HUES64 (cell line): ENCODE measurements at regions not wholly inside any gene's neighbourhood (a gene's known extent, or its start where the extent isn't known, plus 50 kb on each side); places are given as distances from the start of the nearest gene placed in this dataset.

Source experiments
- H3K27ac ChIP-seq: 2 replicates; pipeline ENCODE4 v1.7.0; 2013; ENCODE audit warnings: low read depth, low read length, inconsistent platforms
- H3K27me3 ChIP-seq: 2 replicates; pipeline ENCODE4 v1.6.1; 2013; ENCODE audit warnings: mild to moderate bottlenecking, low read length; ENCODE audit not compliant: insufficient read depth
- H3K36me3 ChIP-seq: 2 replicates; pipeline ENCODE4 v1.6.1; 2013; ENCODE audit warnings: mild to moderate bottlenecking, low read length; ENCODE audit not compliant: insufficient read depth
- H3K4me1 ChIP-seq: 2 replicates; pipeline ENCODE4 v1.6.1; 2013; ENCODE audit warnings: mild to moderate bottlenecking, low read length, moderate library complexity; ENCODE audit not compliant: insufficient read depth
- H3K4me3 ChIP-seq: 2 replicates; pipeline ENCODE4 v1.5.1; 2013; ENCODE audit warnings: mild to moderate bottlenecking, low read length, moderate library complexity
- H3K9ac ChIP-seq: 2 replicates; pipeline ENCODE4 v1.6.1; 2013; ENCODE audit warnings: mild to moderate bottlenecking, low read depth, low read length
- H3K9me3 ChIP-seq: 2 replicates; pipeline ENCODE4 v1.6.1; 2013; ENCODE audit warnings: low read depth, low read length; ENCODE audit not compliant: insufficient read depth
- WGBS: fragments of 150-250, 120-280 bp; methylation state at CpG from one replicate; pipeline ENCODE4 v1.1.7; 2013; ENCODE audit warnings: missing lambda C conversion rate; 5-methylcytosine and 5-hydroxymethylcytosine counted together

- no peak overlapping the region for H3K9ac ChIP-seq
- no peak overlapping the region for H3K4me3 ChIP-seq
- no peaks in the 10 kb centered on the region for H3K27me3 ChIP-seq
- no peak overlapping the region for H3K27ac ChIP-seq
- no peaks in the 10 kb centered on the region for H3K36me3 ChIP-seq
- H3K4me1 ChIP-seq, result no peaks in the 10 kb centered on the region
- 100% methylated on average over 1 of the region's 1 CpG for whole genome bisulfite sequencing
- H3K9me3 ChIP-seq, result no peaks in the 10 kb centered on the region
Observed at GRCh38 chr13:70955887-70956286, 847.6 kb upstream of the KLHL1 start.

DNA sequence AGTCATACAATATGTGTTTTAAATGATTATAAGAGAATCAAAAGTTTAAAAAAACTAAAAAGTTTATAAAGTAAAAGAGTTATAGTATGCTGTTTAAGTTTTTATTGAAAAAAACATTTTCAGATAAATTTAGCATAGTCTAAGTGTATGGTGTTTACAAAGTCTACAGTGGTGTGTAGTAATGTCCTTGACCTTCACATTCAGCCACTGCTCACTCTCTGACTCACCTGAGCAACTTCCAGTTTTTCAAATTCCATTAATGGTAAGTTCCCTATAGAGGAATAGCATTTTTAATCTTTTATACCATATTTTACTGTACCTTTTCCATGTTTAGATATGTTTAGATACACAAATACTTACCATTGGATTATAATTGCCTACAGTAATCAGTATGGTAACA, 842.4 kb upstream of the KLHL1 start:
- Histone ChIP-seq H3K27ac (no peak overlapping the region), H3K4me3 (no peak overlapping the region), H3K9ac (no peak overlapping the region), H3K36me3 (no peaks in the 10 kb centered on the region), H3K27me3 (no peaks in the 10 kb centered on the region), H3K9me3 (no peaks in the 10 kb centered on the region), H3K4me1 (no peaks in the 10 kb centered on the region)

- 94% methylated on average over 2 of the region's 2 CpGs for WGBS
- H3K27ac ChIP-seq, result no peak overlapping the region
- no peaks in the 10 kb centered on the region for H3K36me3 ChIP-seq
- no peak overlapping the region for H3K4me3 ChIP-seq
- no peaks in the 10 kb centered on the region for H3K4me1 ChIP-seq
- H3K9me3 ChIP-seq, result no peaks in the 10 kb centered on the region
- H3K27me3 ChIP-seq, result no peaks in the 10 kb centered on the region
- no peak overlapping the region for H3K9ac ChIP-seq
Observed at GRCh38 chr13:70945506-70945905, 837.3 kb upstream of the KLHL1 start.

GRCh38 chr13:70941454-70941853, 833.2 kb upstream of the KLHL1 start:
- H3K9me3 ChIP-seq, result no peaks in the 10 kb centered on the region
- no peaks in the 10 kb centered on the region for H3K36me3 ChIP-seq
- H3K9ac ChIP-seq, result no peak overlapping the region
- peaks cover 6% of the 10 kb centered on the region; the same call in 1 of the 2 replicates for H3K4me1 ChIP-seq
- H3K27ac ChIP-seq, result no peak overlapping the region
- no peaks in the 10 kb centered on the region for H3K27me3 ChIP-seq
- H3K4me3 ChIP-seq, result no peak overlapping the region
- 100% methylated on average over 1 of the region's 1 CpG for WGBS

DNA sequence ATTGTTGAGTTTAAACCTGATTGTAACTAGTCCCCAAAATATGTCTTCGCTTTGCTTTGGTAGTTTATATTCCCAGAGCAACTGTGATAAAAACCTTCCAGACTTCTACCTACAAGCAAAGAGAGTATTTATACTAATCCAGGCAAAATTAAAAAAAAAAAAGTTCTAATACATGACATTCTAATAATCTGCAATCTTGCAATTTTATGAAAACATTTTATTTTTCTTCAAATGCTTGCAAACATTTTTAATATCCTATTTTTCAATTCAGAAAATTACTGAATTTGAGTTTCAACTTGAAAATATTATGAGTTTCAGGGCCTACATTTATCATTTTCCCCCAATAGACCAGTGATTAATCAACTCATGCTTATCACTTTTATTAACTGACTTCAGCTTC, 830.2 kb upstream of the KLHL1 start:
- H3K4me1 ChIP-seq, result peaks cover 6% of the 10 kb centered on the region; the same call in 1 of the 2 replicates
- no peak overlapping the region for H3K27ac ChIP-seq
- 100% methylated on average over 1 of the region's 1 CpG for WGBS
- no peaks in the 10 kb centered on the region for H3K36me3 ChIP-seq
- no peak overlapping the region for H3K4me3 ChIP-seq
- no peaks in the 10 kb centered on the region for H3K27me3 ChIP-seq
- H3K9ac ChIP-seq, result no peak overlapping the region
- no peaks in the 10 kb centered on the region for H3K9me3 ChIP-seq

DNA sequence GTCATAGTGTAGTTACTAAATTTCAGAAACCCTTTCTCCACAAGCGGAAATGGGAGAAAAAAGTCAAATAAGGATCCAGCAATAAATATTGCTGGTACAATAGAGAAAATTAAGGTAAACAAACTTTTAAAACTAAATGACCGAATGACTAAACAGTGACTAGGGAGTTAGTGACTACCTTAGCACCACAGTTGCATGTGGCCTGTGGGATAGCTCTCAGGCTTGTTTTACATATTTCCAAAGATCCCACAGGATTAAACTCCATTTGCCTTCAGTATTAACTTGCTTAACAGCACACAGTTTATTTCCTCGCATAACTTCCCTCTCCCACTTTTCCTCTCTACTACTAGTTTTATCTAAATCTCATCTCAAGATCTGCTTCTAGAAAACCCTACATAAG, 824.3 kb upstream of the KLHL1 start:
- H3K4me1 ChIP-seq, result no peaks in the 10 kb centered on the region
- H3K9ac ChIP-seq, result no peak overlapping the region
- H3K4me3 ChIP-seq, result no peak overlapping the region
- no peaks in the 10 kb centered on the region for H3K9me3 ChIP-seq
- WGBS, result 90% methylated on average over 2 of the region's 3 CpGs
- H3K27ac ChIP-seq, result no peak overlapping the region
- H3K27me3 ChIP-seq, result no peaks in the 10 kb centered on the region
- H3K36me3 ChIP-seq, result no peaks in the 10 kb centered on the region

- H3K36me3 ChIP-seq, result no peaks in the 10 kb centered on the region
- no peaks in the 10 kb centered on the region for H3K27me3 ChIP-seq
- no peak overlapping the region for H3K27ac ChIP-seq
- WGBS, result 95% methylated on average over 38 of the region's 38 CpGs
- H3K4me1 ChIP-seq, result no peaks in the 10 kb centered on the region
- H3K9ac ChIP-seq, result no peak overlapping the region
- no peak overlapping the region for H3K4me3 ChIP-seq
- H3K9me3 ChIP-seq, result no peaks in the 10 kb centered on the region
Observed at GRCh38 chr13:70923863-70924752, 815.9 kb upstream of the KLHL1 start.

- no peak overlapping the region for H3K9ac ChIP-seq
- H3K27me3 ChIP-seq, result no peaks in the 10 kb centered on the region
- H3K36me3 ChIP-seq, result no peaks in the 10 kb centered on the region
- no CpG with 5 or more reads among the region's 1 CpG for WGBS
- H3K27ac ChIP-seq, result no peak overlapping the region
- no peaks in the 10 kb centered on the region for H3K9me3 ChIP-seq
- no peak overlapping the region for H3K4me3 ChIP-seq
- H3K4me1 ChIP-seq, result no peaks in the 10 kb centered on the region
Observed at GRCh38 chr13:70911286-70911685, 803.0 kb upstream of the KLHL1 start.

- no peaks in the 10 kb centered on the region for H3K4me1 ChIP-seq
- H3K27me3 ChIP-seq, result no peaks in the 10 kb centered on the region
- H3K27ac ChIP-seq, result no peak overlapping the region
- 94% methylated on average over 3 of the region's 3 CpGs for WGBS
- H3K36me3 ChIP-seq, result no peaks in the 10 kb centered on the region
- no peak overlapping the region for H3K4me3 ChIP-seq
- H3K9me3 ChIP-seq, result no peaks in the 10 kb centered on the region
- H3K9ac ChIP-seq, result no peak overlapping the region
Observed at GRCh38 chr13:70908795-70909194, 800.5 kb upstream of the KLHL1 start.

GRCh38 chr13:70905035-70905434, 796.8 kb upstream of the KLHL1 start:
- Histone ChIP-seq H3K4me3 (no peak overlapping the region), H3K9me3 (no peaks in the 10 kb centered on the region), H3K36me3 (no peaks in the 10 kb centered on the region), H3K4me1 (no peaks in the 10 kb centered on the region), H3K27me3 (no peaks in the 10 kb centered on the region), H3K9ac (no peak overlapping the region), H3K27ac (no peak overlapping the region)
- WGBS, result 81% methylated on average over 1 of the region's 2 CpGs

- Histone ChIP-seq H3K27ac (no peak overlapping the region), H3K4me1 (peaks cover 12% of the 10 kb centered on the region; the same call in 1 of the 2 replicates), H3K36me3 (no peaks in the 10 kb centered on the region)
Observed at GRCh38 chr13:70896136-70896535, 787.9 kb upstream of the KLHL1 start.

DNA sequence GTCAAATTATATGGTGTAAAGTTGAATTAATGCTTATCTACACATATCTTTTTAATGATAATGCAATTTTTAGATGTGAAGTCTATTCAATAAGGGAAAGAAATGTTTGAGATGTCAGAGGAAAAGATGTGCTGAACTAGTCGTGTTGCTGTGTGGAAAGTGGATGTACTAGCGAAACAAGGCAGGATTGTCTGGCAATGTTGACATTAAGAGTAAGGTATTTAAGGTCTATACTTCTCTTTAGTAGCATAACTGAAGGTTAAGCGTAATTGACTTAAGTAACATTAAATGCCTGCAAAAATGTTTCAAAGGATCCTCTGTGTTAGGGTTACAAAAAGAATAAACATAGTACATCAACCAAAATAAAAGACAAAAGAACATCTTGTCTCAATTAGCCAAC, 787.3 kb upstream of the KLHL1 start:
- 98% methylated on average over 3 of the region's 3 CpGs for WGBS
- Histone ChIP-seq H3K27ac (no peak overlapping the region), H3K27me3 (no peaks in the 10 kb centered on the region), H3K4me3 (no peak overlapping the region), H3K36me3 (no peaks in the 10 kb centered on the region), H3K9ac (no peak overlapping the region), H3K9me3 (no peaks in the 10 kb centered on the region), H3K4me1 (peaks cover 12% of the 10 kb centered on the region; the same call in 1 of the 2 replicates)

More at GRCh38 chr13:70896136-70896535, 787.9 kb upstream of the KLHL1 start:
- no peaks in the 10 kb centered on the region for H3K27me3 ChIP-seq
- no peak overlapping the region for H3K9ac ChIP-seq
- H3K9me3 ChIP-seq, result no peaks in the 10 kb centered on the region
- no peak overlapping the region for H3K4me3 ChIP-seq
